ENCODE measurements at regions not wholly inside any gene's neighbourhood (a gene's known extent, or its start where the extent isn't known, plus 50 kb on each side); places are given as distances from the start of the nearest gene placed in this dataset.

DNA sequence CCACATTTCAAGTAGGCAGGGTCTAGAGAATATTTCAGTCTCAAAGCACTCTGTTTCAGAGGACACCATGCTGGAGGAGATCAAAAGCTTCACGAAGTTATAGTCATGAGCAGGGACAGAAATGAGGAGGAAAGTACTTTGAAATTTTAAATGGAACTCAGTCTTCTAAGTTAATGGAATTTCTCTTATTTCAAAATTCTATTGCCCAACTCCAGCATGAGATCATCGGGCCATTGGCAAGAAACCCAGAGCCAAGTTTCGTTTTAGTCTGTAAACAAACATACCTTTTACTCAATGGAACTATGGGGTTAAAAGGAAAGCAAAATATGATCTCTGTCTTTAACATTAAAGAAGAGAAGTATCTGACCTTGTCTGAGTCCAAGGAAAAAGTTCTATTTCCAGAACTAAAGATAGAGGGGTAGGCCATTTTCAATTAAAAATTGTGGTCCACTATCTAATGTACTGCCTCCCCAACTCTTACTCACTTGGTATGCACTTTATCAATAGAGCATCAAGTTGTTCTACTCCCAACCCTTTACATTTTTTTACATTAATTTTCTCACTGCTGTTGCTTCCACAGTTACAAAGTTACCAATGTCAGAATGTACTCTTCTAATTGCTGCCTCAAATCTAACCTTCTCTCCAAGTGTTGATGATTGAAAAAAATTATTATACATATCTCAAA, 235.3 kb upstream of the NRSN1 start:
- Histone ChIP-seq H3K9me3 (no peaks in the 10 kb centered on the region), H3K27me3 (no peaks in the 10 kb centered on the region), H3K36me3 (no peaks in the 10 kb centered on the region), H3K27ac (no peak overlapping the region), H3K4me1 (no peaks in the 10 kb centered on the region), H3K4me3 (no peak overlapping the region)
- TF ChIP-seq, protein P1, sequence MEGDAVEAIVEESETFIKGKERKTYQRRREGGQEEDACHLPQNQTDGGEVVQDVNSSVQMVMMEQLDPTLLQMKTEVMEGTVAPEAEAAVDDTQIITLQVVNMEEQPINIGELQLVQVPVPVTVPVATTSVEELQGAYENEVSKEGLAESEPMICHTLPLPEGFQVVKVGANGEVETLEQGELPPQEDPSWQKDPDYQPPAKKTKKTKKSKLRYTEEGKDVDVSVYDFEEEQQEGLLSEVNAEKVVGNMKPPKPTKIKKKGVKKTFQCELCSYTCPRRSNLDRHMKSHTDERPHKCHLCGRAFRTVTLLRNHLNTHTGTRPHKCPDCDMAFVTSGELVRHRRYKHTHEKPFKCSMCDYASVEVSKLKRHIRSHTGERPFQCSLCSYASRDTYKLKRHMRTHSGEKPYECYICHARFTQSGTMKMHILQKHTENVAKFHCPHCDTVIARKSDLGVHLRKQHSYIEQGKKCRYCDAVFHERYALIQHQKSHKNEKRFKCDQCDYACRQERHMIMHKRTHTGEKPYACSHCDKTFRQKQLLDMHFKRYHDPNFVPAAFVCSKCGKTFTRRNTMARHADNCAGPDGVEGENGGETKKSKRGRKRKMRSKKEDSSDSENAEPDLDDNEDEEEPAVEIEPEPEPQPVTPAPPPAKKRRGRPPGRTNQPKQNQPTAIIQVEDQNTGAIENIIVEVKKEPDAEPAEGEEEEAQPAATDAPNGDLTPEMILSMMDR (IDR thresholded peaks at IDR 0.05): no peak
- intact Hi-C loops (cut with DNase I): no loop called here
- DNase-seq (ENCODE audit: low spot score in 2 of 2): no peak

DNA sequence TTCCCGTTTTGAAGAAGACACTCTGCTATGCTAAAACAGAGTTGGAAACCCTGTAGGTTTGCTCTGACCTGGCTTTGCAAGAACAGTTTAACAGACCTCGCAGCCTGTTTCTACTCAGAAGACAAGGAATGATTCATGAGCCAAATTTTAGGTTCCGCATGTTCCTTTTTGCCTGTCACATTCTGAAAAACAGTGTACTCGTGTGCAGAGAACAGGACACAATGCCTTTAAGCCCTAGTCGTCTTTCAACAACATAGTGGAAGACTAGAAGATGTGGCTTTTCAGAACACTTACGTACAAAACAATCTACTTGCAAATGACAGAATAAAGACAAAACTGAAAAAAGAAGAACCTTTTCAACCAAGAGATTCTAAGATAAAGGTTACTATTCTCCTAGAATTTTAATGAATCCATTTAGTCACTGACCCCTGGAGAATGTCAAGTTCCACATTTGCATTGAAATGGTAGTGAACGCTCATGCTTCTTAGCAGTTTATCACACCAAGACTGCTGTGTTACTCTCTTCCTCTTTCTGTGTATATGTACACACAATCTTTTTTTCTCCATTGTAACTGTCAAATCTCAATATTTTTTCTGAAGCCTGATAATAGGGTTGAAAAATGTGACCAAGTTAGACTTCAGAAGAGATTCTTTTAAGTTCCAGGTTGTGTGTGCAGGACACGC, 220.7 kb upstream of the NRSN1 start:
- Histone ChIP-seq H3K27ac (peak overlapping the region in 1 of 2 donors; percentile 5), H3K4me3 (no peak overlapping the region), H3K27me3 (no peaks in the 10 kb centered on the region), H3K4me1 (no peaks in the 10 kb centered on the region), H3K9me3 (no peaks in the 10 kb centered on the region), H3K36me3 (no peaks in the 10 kb centered on the region)
- intact Hi-C loops (cut with DNase I): no loop called here
- TF ChIP-seq, protein P1 (IDR thresholded peaks at IDR 0.05): no peak
- DNase-seq (ENCODE audit: low spot score in 2 of 2): no peak

DNA sequence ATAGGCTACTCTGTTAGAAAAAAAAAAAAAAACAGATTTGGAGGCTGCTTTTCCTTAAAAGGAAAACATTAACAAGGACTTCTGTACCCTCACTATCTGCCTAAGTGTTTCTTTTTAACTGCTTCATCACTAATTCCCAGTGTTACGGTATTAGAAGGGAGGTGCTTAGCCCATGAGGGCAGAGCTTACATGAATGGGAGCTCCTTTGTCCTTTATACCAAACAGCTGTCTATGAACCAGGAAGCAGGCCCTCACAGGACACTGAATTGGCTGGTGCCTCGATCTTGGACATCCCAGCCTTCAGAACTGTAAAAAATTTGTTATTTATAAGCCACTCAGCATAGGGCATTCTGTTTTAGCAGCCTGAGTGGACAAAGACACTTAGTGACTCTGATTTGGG, 215.6 kb upstream of the NRSN1 start:
- no peaks in the 10 kb centered on the region for H3K4me1 ChIP-seq
- no peak overlapping the region for H3K27ac ChIP-seq
- no peaks in the 10 kb centered on the region for H3K27me3 ChIP-seq
- no peak overlapping the region for H3K4me3 ChIP-seq
- H3K9me3 ChIP-seq: no peaks in the 10 kb centered on the region
- no peak for DNase-seq (ENCODE audit: low spot score in 2 of 2)
- intact Hi-C loops (cut with DNase I): no loop called here
- TF ChIP-seq, protein P1 (IDR thresholded peaks at IDR 0.05): no peak
- H3K36me3 ChIP-seq: no peaks in the 10 kb centered on the region

DNA sequence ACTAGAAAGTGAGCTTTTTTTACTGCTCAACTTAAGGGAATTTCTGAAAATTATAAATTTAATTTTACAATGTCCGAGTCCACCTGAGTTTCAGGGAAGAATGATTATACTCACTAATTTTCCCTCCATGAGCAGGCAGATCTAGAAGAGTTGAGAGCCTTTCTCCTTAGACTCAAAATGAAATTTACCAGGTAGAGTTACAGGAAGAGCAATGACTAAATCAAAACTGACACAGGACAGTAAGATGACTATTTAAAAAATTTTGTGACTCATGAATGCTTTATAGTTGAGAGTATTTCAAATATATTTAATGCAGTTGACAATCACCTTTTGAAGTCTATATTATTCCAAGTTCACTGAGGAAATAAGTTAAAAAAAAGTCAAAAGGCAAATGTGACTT, 198.1 kb upstream of the NRSN1 start:
- Histone ChIP-seq H3K27ac (no peak overlapping the region), H3K27me3 (no peaks in the 10 kb centered on the region), H3K4me3 (no peak overlapping the region), H3K36me3 (no peaks in the 10 kb centered on the region), H3K4me1 (no peaks in the 10 kb centered on the region), H3K9me3 (no peaks in the 10 kb centered on the region)
- no peak for DNase-seq (ENCODE audit: low spot score in 2 of 2)
- TF ChIP-seq, protein P1 (IDR thresholded peaks at IDR 0.05): no peak
- intact Hi-C loops (cut with DNase I): no loop called here

DNA sequence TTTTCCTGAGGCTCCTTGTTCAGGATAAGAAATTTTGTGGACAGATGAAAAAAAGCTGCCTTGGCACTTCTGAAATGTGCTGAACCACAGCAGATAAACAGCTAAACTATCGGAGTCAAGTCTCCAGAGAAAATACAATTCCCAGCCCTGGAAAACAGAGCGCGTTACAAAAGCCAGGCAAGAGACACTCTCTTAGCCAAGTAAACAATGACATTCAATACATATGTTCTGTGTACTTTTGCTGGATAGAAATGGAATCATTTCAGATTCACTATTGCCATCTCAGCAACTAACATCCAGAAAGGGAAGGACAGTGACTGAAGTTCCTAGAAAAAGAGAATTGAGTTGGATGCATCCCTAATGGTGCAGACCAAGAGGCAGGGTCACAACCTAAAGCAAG, 196.8 kb upstream of the NRSN1 start:
- Histone ChIP-seq H3K27me3 (no peaks in the 10 kb centered on the region), H3K9me3 (peaks cover 0 to 5% of the 10 kb centered on the region in 2 donors), H3K36me3 (no peaks in the 10 kb centered on the region), H3K4me1 (no peaks in the 10 kb centered on the region), H3K27ac (no peak overlapping the region), H3K4me3 (no peak overlapping the region)
- intact Hi-C loops (cut with DNase I): no loop called here
- no peak for DNase-seq (ENCODE audit: low spot score in 2 of 2)
- TF ChIP-seq, protein P1 (IDR thresholded peaks at IDR 0.05): no peak
